IMR-90 (cell line): ENCODE measurements at regions not wholly inside any gene's neighbourhood (a gene's known extent, or its start where the extent isn't known, plus 50 kb on each side); places are given as distances from the start of the nearest gene placed in this dataset.
"Not testable (repeated sequence)": the region's sequence is repeated elsewhere in the genome, so short reads cannot be mapped to it uniquely, and the experiment has no call there.

ENCODE experiments used
- ATAC-seq: fragments of 200-7000 bp; cut with Tn5 transposase; 2 replicates; pipeline ENCODE4 v1.9.1; 2020; ENCODE audit warnings: low read depth, mild to moderate bottlenecking, moderate library complexity
- BruUV-seq: library from RNA; stranded (reverse); fragments of 400-500 nt; replicated peaks from 2 replicates; lab custom pipeline; 2021; lab: Mats Ljungman, UMichigan
- CTCF ChIA-PET: fragments of 300-600 bp; formaldehyde crosslinking; extraction: SDS; loops from one replicate; lab custom pipeline; 2021; ENCODE audit warnings: antibody characterized with exemption; lab: Yijun Ruan, JAX
- POLR2A ChIA-PET: fragments of 300-600 bp; sonication (Branson Sonifier 250); formaldehyde crosslinking; loops from one replicate; lab custom pipeline; 2022; ENCODE audit warnings: antibody characterized with exemption; ENCODE audit not compliant: unreplicated experiment; lab: Charles Lee
- DNase-seq: peaks from one replicate; pipeline ENCODE4 v3.0.0; 2013
- H2AFZ ChIP-seq: replicated peaks from 2 replicates; pipeline ENCODE3; 2013; ENCODE audit warnings: low read length, mild to moderate bottlenecking; ENCODE audit not compliant: poor library complexity
- H2AK5ac ChIP-seq: 2 replicates; pipeline ENCODE4 v1.6.1; 2013; ENCODE audit warnings: low read depth, low read length, inconsistent platforms
- H2AK9ac ChIP-seq: replicated peaks from 2 replicates; pipeline ENCODE3; 2013; ENCODE audit warnings: mild to moderate bottlenecking, low read depth, low read length, moderate library complexity; ENCODE audit not compliant: poor library complexity
- H2BK120ac ChIP-seq: 2 replicates; pipeline ENCODE4 v1.6.1; 2013; ENCODE audit warnings: low read depth, low read length, inconsistent platforms
- H2BK15ac ChIP-seq: 3 replicates; pipeline ENCODE4 v1.6.1; 2013; ENCODE audit warnings: low read depth, low read length, inconsistent platforms
- H2BK20ac ChIP-seq: 2 replicates; pipeline ENCODE4 v1.6.1; 2013; ENCODE audit warnings: low read depth, mild to moderate bottlenecking, inconsistent platforms, low read length, moderate library complexity
- H2BK5ac ChIP-seq: 2 replicates; pipeline ENCODE4 v1.6.1; 2013; ENCODE audit warnings: mild to moderate bottlenecking, low read depth, low read length, inconsistent platforms; ENCODE audit not compliant: poor library complexity, severe bottlenecking
- H3K14ac ChIP-seq: replicated peaks from 2 replicates; pipeline ENCODE4 v1.6.1; 2013; ENCODE audit warnings: low read depth, low read length, inconsistent platforms
- H3K18ac ChIP-seq: 2 replicates; pipeline ENCODE4 v1.6.1; 2013; ENCODE audit warnings: low read depth, low read length, control low read depth
- H3K23ac ChIP-seq: 2 replicates; pipeline ENCODE4 v1.6.1; 2013; ENCODE audit warnings: low read depth, low read length, inconsistent platforms
- H3K27ac ChIP-seq: 2 replicates; pipeline ENCODE4 v1.5.1; 2013; ENCODE audit warnings: mild to moderate bottlenecking, control low read depth, low read length; ENCODE audit not compliant: insufficient read depth
- H3K27me3 ChIP-seq: 2 replicates; pipeline ENCODE4 v1.6.1; 2013; ENCODE audit warnings: low read length; ENCODE audit not compliant: control insufficient read depth, insufficient read depth
- H3K36me3 ChIP-seq: 2 replicates; pipeline ENCODE4 v1.6.1; 2013; ENCODE audit warnings: low read length, mixed read lengths; ENCODE audit not compliant: control insufficient read depth, insufficient read depth
- H3K4ac ChIP-seq: 2 replicates; pipeline ENCODE4 v1.6.1; 2013; ENCODE audit warnings: low read depth, low read length, inconsistent platforms
- H3K4me1 ChIP-seq: 2 replicates; pipeline ENCODE4 v1.6.1; 2013; ENCODE audit warnings: low read length, mixed read lengths; ENCODE audit not compliant: control insufficient read depth, insufficient read depth
- H3K4me2 ChIP-seq: 2 replicates; pipeline ENCODE4 v1.6.1; 2013; ENCODE audit warnings: low read depth, mild to moderate bottlenecking, control low read depth, low read length, moderate library complexity
- H3K4me3 ChIP-seq: 2 replicates; pipeline ENCODE4 v1.5.1; 2013; ENCODE audit warnings: low read depth, mild to moderate bottlenecking, control low read depth, low read length, moderate library complexity; ENCODE audit not compliant: insufficient read depth
- H3K56ac ChIP-seq: 2 replicates; pipeline ENCODE4 v1.6.1; 2013; ENCODE audit warnings: low read length, inconsistent platforms; ENCODE audit not compliant: insufficient read depth; ENCODE audit errors: extremely low read depth
- H3K79me1 ChIP-seq, 2 experiments: 2 replicates each; pipeline ENCODE4 v1.6.1; 2013; ENCODE audit warnings: low read length in 2 of 2, inconsistent platforms in 1 of 2, low read depth in 1 of 2
- H3K9ac ChIP-seq: 2 replicates; pipeline ENCODE4 v1.6.1; 2013; ENCODE audit warnings: low read depth, low read length, control low read depth
- H3K9me1 ChIP-seq: 2 replicates; pipeline ENCODE4 v1.6.1; 2013; ENCODE audit warnings: low read length, inconsistent platforms; ENCODE audit not compliant: insufficient read depth
- H3K9me3 ChIP-seq: 2 replicates; pipeline ENCODE4 v1.6.1; 2013; ENCODE audit warnings: low read length; ENCODE audit not compliant: control insufficient read depth, insufficient read depth
- H4K20me1 ChIP-seq: 2 replicates; pipeline ENCODE4 v1.6.1; 2013; ENCODE audit warnings: low read length, inconsistent platforms; ENCODE audit not compliant: insufficient read depth
- H4K5ac ChIP-seq: 2 replicates; pipeline ENCODE4 v1.6.1; 2013; ENCODE audit warnings: mild to moderate bottlenecking, low read depth, low read length, control low read depth
- H4K8ac ChIP-seq, 2 experiments: 2 replicates each; pipeline ENCODE4 v1.6.1; 2013; ENCODE audit warnings: low read depth in 2 of 2, low read length in 2 of 2, control low read depth in 1 of 2, inconsistent platforms in 1 of 2
- H4K91ac ChIP-seq: 2 replicates; pipeline ENCODE4 v1.6.1; 2013; ENCODE audit warnings: low read depth, low read length, inconsistent platforms; ENCODE audit not compliant: insufficient read depth
- dilution Hi-C: fragments of 300-500 bp; cut with HindIII; formaldehyde crosslinking; loops from one replicate; pipeline ENCODE4 v1.14.3; 2018; ENCODE audit warnings: low sequenced_read_pairs; ENCODE audit not compliant: unreplicated experiment
- in situ Hi-C: fragments of 300-500 bp; cut with MboI; formaldehyde crosslinking; loops from 3 replicates; pipeline ENCODE4 v1.14.3; 2019; ENCODE audit warnings: low sequenced_read_pairs, inconsistent platforms, mixed read lengths
- intact Hi-C: fragments of 100-400 bp; cut with micrococcal nuclease; formaldehyde crosslinking; loops from 2 replicates; pipeline ENCODE4 v1.10.0; 2022

DNA sequence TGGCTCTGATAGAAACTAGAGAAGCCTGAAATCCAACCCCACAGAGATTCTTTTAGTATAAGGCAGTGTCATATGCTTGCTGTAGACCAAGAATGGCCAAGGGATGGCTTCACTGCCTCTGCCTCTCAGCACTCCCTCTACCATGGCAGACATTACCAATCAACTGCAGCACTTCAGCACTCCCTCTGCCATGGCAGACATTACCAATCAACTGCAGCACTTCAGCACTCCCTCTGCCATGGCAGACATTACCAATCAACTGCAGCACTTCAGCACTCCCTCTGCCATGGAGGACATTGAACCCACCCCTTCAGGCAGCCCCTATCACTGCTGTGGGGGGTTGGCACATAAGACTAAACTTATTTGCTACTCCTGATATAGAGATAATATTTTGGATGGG is 287.8 kb downstream of the AACS start:
- H4K20me1 ChIP-seq, H3K9me1 ChIP-seq, H2BK5ac ChIP-seq, H4K5ac ChIP-seq, POLR2A ChIA-PET, H2AFZ ChIP-seq, H3K27me3 ChIP-seq, H3K36me3 ChIP-seq, BruUV-seq, DNase-seq, H3K4ac ChIP-seq, ATAC-seq, H3K56ac ChIP-seq, H4K8ac ChIP-seq, H4K91ac ChIP-seq, H3K4me1 ChIP-seq, H3K23ac ChIP-seq, H3K4me3 ChIP-seq, H2BK15ac ChIP-seq, H2AK9ac ChIP-seq, H3K18ac ChIP-seq, CTCF ChIA-PET, H3K79me1 ChIP-seq, H3K9ac ChIP-seq, in situ Hi-C loops, H3K4me2 ChIP-seq, H3K27ac ChIP-seq, H2AK5ac ChIP-seq, H2BK120ac ChIP-seq, intact Hi-C loops, dilution Hi-C loops, H2BK20ac ChIP-seq, H3K14ac ChIP-seq: not testable (repeated sequence)
- H3K9me3 ChIP-seq = peaks cover 12% of the 10 kb centered on the region
